ENCODE measurements at regions not wholly inside any gene's neighbourhood (a gene's known extent, or its start where the extent isn't known, plus 50 kb on each side); places are given as distances from the start of the nearest gene placed in this dataset.

GRCh38 chr15:87758794-87759418 lies 497.6 kb downstream of the NTRK3 start:
- H3K36me3 Mint-ChIP-seq: no peaks in the 10 kb centered on the region
- H3K4me1 Mint-ChIP-seq: peaks cover 18% of the 10 kb centered on the region
- no peaks in the 10 kb centered on the region for H4K20me1 ChIP-seq (ENCODE audit: low read depth)
- H3K4me1 ChIP-seq: peaks cover 10% of the 10 kb centered on the region
- no peaks in the 10 kb centered on the region for H3K79me2 ChIP-seq (ENCODE audit: low read depth)
- no peaks in the 10 kb centered on the region for H3K36me3 ChIP-seq
- no peaks in the 10 kb centered on the region for H3K27me3 ChIP-seq
- H3K27ac ChIP-seq: no peak overlapping the region
- no peaks in the 10 kb centered on the region for H3K9me3 Mint-ChIP-seq
- no peak overlapping the region for H3K4me3 ChIP-seq
- no peak overlapping the region for H2AFZ ChIP-seq (replicated peaks)
- H3K27me3 Mint-ChIP-seq (ENCODE audit: insufficient read depth, low read depth): peaks cover 13% of the 10 kb centered on the region
- H3K27ac Mint-ChIP-seq: no peak overlapping the region
- no peaks in the 10 kb centered on the region for H3K9me3 ChIP-seq (ENCODE audit: low read depth)
- peaks cover 7% of the 10 kb centered on the region for H3F3A ChIP-seq (ENCODE audit: low read depth)
- TF ChIP-seq CTCF (IDR thresholded peaks at IDR 0.05) (no peak), EZH2 (IDR thresholded peaks at IDR 0.05) (no peak), EZH2phosphoT487 (IDR thresholded peaks at IDR 0.05) (no peak)
- H3K4me3 Mint-ChIP-seq: no peak overlapping the region
- no peak overlapping the region for H3K4me2 ChIP-seq
- DNase-seq (ENCODE audit: low spot score): no peak
- no peak overlapping the region for H3K9ac ChIP-seq

- no peak overlapping the region for H3K4me2 ChIP-seq
Observed at GRCh38 chr15:87757084-87757483, 499.5 kb downstream of the NTRK3 start.

GRCh38 chr15:87756072-87756471 lies 500.5 kb downstream of the NTRK3 start:
- no peaks in the 10 kb centered on the region for H3K27me3 ChIP-seq
- H3K9ac ChIP-seq: no peak overlapping the region
- Mint-ChIP-seq H3K36me3 (no peaks in the 10 kb centered on the region), H3K27me3 (ENCODE audit: insufficient read depth, low read depth) (peaks cover 9% of the 10 kb centered on the region), H3K27ac (no peak overlapping the region), H3K4me1 (peaks cover 7% of the 10 kb centered on the region), H3K9me3 (no peaks in the 10 kb centered on the region), H3K4me3 (no peak overlapping the region)
- H3F3A ChIP-seq (ENCODE audit: low read depth): no peaks in the 10 kb centered on the region
- no peak overlapping the region for H3K4me3 ChIP-seq
- H3K9me3 ChIP-seq (ENCODE audit: low read depth): no peaks in the 10 kb centered on the region
- TF ChIP-seq CTCF (IDR thresholded peaks at IDR 0.05) (no peak), EZH2 (IDR thresholded peaks at IDR 0.05) (no peak), EZH2phosphoT487 (IDR thresholded peaks at IDR 0.05) (no peak)
- H3K36me3 ChIP-seq: no peaks in the 10 kb centered on the region
- no peaks in the 10 kb centered on the region for H3K79me2 ChIP-seq (ENCODE audit: low read depth)
- no peaks in the 10 kb centered on the region for H4K20me1 ChIP-seq (ENCODE audit: low read depth)
- no peak for DNase-seq (ENCODE audit: low spot score)
- H3K4me2 ChIP-seq: no peak overlapping the region
- H2AFZ ChIP-seq (replicated peaks): no peak overlapping the region
- H3K4me1 ChIP-seq: no peaks in the 10 kb centered on the region
- no peak overlapping the region for H3K27ac ChIP-seq

More at GRCh38 chr15:87757084-87757483, 499.5 kb downstream of the NTRK3 start:
- Mint-ChIP-seq H3K36me3 (no peaks in the 10 kb centered on the region), H3K27me3 (ENCODE audit: insufficient read depth, low read depth) (peaks cover 9% of the 10 kb centered on the region), H3K4me1 (peaks cover 9% of the 10 kb centered on the region), H3K4me3 (no peak overlapping the region), H3K27ac (no peak overlapping the region), H3K9me3 (no peaks in the 10 kb centered on the region)
- H2AFZ ChIP-seq (replicated peaks): no peak overlapping the region
- H3K27ac ChIP-seq: no peak overlapping the region
- H3K9me3 ChIP-seq (ENCODE audit: low read depth): no peaks in the 10 kb centered on the region
- H3K9ac ChIP-seq: no peak overlapping the region
- no peaks in the 10 kb centered on the region for H3K27me3 ChIP-seq
- H3K36me3 ChIP-seq: no peaks in the 10 kb centered on the region
- no peaks in the 10 kb centered on the region for H3K4me1 ChIP-seq
- no peaks in the 10 kb centered on the region for H3F3A ChIP-seq (ENCODE audit: low read depth)
- no peak overlapping the region for H3K4me3 ChIP-seq
- H4K20me1 ChIP-seq (ENCODE audit: low read depth): no peaks in the 10 kb centered on the region
- H3K79me2 ChIP-seq (ENCODE audit: low read depth): no peaks in the 10 kb centered on the region
- DNase-seq (ENCODE audit: low spot score): no peak
- TF ChIP-seq EZH2phosphoT487 (IDR thresholded peaks at IDR 0.05): no peak
- TF ChIP-seq EZH2 (IDR thresholded peaks at IDR 0.05): no peak
- TF ChIP-seq CTCF (IDR thresholded peaks at IDR 0.05): no peak

Data from neural progenitor cell (in vitro differentiated cells).